ENCODE measurements at regions not wholly inside any gene's neighbourhood (a gene's known extent, or its start where the extent isn't known, plus 50 kb on each side); places are given as distances from the start of the nearest gene placed in this dataset.

DNA sequence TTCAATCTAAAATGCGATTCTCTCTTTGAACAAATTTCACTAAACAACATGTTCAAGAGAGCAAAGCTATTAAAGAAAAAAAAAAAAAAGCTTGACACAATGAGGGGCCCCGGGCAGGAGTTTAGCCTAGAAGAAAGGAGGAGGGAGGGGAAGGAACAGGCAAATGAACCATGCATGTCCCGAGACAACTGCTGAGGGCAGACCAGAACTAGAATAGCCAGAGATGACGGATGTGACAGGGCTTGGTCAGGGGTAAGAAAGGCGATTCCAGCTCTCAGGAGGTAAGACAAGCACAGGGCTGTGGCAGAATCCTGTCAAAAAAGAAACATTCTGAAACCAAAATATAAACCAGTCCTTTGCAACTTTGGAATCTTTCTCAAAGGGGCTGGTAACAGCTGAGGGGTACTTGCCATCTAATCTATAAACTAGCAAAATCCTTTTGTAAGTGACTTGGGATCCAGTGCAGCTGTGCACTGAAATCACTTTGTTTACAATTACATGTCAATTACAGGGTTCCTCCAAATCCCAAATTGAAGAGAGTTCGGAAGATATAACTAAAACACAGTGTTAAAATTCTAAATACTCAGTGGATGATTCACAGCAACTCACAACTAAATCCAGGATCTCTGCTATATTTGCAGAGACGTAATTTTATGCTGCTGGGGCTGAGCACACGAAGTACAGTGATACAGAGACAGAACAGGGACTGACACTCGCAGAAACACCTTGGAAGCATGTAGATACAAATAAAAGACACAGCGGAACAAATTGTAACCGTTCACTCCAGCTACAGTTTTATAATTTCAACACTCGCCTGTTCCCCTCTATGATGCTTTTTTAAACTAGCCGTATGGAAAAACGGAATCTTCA, 567.4 kb upstream of the ZFHX3 start:
- DNase-seq (ENCODE audit: low read depth), result no peak
- in situ Hi-C loops (cut with HindIII; ENCODE audit: low pct_unique_long_range_greater_than_20kb, low sequenced_read_pairs), result no loop called here

DNA sequence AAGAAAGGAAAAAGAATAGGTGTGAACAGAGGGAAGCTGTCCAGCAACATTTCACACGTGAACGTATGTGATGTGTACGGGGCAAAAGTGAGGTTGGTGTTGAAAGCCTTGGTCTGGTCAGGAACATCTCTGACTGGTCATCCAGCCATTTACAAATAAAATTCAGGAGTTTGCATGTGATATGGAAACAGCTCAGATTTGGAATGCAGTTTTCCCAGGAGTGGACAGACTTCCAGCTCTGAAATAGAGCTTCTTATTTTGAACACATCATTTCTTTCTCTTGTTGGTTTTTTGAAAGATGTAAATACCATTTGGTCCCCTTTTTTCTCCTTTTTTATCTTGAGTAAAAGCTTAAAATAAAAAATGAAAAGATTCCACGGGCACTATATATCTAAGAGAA, 566.2 kb upstream of the ZFHX3 start:
- in situ Hi-C loops (cut with HindIII; ENCODE audit: low pct_unique_long_range_greater_than_20kb, low sequenced_read_pairs), result no loop called here
- DNase-seq (ENCODE audit: low read depth), result no peak

DNA sequence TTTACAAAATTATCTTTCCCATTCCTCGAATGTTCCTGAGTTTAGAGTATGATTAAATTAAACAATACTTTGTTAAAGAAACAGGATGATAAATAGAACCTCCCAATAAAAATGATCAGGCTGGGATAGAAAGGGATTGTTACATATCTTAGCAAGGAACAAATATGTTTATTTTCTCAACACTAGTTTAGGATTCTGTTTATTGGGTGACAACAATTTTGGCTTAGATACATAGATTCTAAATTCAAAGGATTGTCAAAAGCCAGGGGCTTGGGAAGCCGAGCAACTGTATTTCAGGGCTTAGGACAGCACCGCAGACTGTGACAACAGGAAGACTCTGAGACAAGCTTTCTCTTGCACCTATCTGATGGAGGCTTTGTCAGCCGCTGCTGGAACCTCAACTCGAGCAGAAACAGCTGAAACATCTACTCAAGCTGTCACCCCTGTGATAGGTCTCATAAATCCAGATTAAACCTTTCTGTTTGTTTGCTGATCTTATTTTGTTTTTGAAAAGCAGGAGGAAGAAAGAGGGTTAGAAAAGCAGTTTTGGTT, 562.8 kb upstream of the ZFHX3 start:
- in situ Hi-C loops (cut with HindIII; ENCODE audit: low pct_unique_long_range_greater_than_20kb, low sequenced_read_pairs), result no loop called here
- no peak for DNase-seq (ENCODE audit: low read depth)

DNA sequence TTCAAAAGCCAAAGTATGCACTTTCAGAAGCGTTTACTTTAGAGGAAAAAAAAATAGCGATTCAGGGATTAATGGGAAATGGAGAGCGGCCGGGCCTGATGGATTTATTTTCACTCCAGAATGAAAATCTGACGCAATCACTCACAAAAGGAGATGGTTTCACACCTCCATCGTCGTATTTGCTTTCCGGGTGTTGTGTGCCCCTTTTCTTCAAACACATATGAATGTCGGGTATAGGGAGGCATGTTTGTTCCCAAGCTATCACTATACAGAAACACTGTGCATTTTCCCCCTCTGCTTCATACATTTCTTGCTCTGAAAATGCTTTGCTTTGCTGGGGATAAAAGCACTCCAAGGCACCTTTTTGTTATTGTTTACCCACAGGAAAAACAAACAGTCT, 562.2 kb upstream of the ZFHX3 start:
- in situ Hi-C loops (cut with HindIII; ENCODE audit: low pct_unique_long_range_greater_than_20kb, low sequenced_read_pairs), result no loop called here
- no peak for DNase-seq (ENCODE audit: low read depth)

DNA sequence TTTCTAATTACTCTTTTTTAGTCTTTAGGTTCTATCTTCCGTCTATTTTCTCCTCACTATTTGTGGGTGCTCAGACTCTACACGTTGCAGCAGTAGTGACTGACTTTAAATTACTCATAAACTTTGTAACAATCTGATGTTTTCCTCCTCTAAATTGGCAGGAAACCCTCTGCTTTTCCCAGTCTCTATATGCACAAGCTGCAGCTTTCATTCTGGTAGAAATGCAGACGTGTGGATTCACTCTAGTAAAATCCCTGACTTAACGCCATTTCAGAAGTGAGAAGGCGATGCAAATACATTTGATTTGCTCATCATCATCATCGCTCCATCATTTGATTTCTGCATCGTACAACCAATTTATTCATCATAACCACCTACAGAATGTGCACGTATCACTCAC, 561.0 kb upstream of the ZFHX3 start:
- in situ Hi-C loops (cut with HindIII; ENCODE audit: low pct_unique_long_range_greater_than_20kb, low sequenced_read_pairs), result no loop called here

DNA sequence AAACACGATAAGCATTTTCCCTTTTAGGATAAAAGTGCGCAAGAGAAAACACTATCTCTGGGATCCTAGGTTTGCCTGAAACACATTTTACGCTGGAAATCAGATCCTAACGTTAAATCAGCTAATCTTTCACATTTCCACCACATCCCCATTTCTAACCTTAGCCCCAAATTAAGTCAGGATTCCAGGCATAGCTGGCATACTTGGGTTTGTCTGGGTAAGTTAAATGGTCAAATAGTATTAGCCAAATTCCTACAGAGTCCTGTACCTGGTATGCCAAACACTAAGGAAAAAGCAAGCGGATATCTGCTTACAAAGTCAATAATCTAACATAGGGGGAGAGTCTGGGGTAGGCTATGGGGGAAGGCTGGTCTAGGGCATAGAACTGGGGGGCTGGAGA, 557.4 kb upstream of the ZFHX3 start:
- in situ Hi-C loops (cut with HindIII; ENCODE audit: low pct_unique_long_range_greater_than_20kb, low sequenced_read_pairs), result no loop called here
- DNase-seq (ENCODE audit: low read depth), result no peak

More for the DNA sequence above, 561.0 kb upstream of the ZFHX3 start:
- no peak for DNase-seq (ENCODE audit: low read depth)

DNA sequence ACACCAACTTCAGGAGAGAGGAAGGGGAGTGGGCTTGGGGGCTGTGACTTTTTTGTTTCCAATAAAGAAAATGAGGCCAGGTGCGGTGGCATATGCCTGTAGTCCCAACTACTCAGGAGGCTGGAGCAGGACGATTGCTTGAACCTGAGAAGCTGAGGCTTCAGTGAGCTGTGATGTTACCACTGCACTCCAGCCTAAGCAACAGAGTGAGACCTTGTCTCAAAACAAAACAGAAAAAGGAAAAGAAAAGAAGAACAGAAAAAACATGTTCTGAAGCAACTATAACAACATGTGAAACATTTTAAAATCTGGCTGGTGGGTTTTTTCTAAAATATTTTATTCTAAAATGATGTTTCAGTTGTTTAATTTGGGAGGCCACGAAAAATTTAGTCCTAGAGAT, 554.0 kb upstream of the ZFHX3 start:
- DNase-seq (ENCODE audit: low read depth), result no peak
- in situ Hi-C loops (cut with HindIII; ENCODE audit: low pct_unique_long_range_greater_than_20kb, low sequenced_read_pairs), result no loop called here

DNA sequence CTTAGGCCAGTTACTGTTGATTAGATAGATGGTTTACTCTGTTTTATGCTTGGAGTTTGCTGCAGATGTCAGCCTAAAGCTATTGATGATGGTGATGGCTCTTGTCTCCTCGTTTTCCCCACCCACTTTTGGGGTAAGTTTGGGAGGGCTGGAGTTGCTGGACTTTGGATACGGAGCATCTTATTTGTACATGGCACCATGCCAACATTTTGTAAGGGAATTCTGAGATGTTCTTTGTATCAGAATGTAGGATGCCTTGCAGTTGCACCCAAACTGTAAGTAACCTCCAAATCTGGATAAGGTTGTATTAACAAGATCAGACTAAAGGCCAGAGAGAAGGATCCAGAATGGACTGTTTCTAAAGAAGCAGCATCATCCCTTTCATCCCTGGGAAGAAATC, 551.9 kb upstream of the ZFHX3 start:
- no peak for DNase-seq (ENCODE audit: low read depth)
- in situ Hi-C loops (cut with HindIII; ENCODE audit: low pct_unique_long_range_greater_than_20kb, low sequenced_read_pairs), result no loop called here

DNA sequence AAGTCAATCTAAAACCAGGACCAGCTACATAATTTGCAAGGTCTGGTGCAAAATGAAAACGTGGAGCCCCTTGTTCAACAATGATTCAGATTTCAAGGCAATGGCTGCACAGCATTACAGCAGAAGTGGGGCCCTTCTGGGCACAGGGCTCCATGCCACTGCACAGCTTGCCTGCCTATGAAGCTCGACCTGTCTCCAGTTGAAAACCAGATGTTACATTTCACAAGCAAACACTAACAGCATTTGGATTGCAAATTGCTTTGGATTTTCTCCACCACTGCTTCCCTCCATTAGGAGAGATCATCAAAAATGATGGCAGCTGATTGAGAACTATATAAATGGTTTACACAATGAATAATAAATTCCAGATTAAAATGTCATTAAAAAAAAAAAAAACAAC, 551.4 kb upstream of the ZFHX3 start:
- in situ Hi-C loops (cut with HindIII; ENCODE audit: low pct_unique_long_range_greater_than_20kb, low sequenced_read_pairs), result no loop called here
- DNase-seq (ENCODE audit: low read depth), result no peak

DNA sequence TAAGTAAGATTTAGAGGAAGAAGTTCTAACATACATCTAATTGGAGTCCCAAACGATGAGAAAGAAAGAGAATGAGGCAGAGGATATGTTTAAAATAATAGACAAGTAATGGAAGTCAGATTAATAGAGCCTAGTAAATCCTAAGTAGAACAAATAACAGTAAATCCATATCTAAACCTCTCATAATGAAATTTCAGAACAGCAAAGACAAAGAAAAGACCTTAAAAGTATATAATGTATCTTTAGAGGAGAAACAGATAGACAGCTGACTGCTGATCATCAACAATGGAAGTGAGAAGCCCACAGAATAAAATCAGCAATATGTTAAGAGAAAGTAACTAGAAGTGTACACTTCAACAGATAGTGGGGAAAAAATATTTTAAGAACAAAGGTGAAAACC, 536.2 kb upstream of the ZFHX3 start:
- no peak for DNase-seq (ENCODE audit: low read depth)
- in situ Hi-C loops (cut with HindIII; ENCODE audit: low pct_unique_long_range_greater_than_20kb, low sequenced_read_pairs), result no loop called here

DNA sequence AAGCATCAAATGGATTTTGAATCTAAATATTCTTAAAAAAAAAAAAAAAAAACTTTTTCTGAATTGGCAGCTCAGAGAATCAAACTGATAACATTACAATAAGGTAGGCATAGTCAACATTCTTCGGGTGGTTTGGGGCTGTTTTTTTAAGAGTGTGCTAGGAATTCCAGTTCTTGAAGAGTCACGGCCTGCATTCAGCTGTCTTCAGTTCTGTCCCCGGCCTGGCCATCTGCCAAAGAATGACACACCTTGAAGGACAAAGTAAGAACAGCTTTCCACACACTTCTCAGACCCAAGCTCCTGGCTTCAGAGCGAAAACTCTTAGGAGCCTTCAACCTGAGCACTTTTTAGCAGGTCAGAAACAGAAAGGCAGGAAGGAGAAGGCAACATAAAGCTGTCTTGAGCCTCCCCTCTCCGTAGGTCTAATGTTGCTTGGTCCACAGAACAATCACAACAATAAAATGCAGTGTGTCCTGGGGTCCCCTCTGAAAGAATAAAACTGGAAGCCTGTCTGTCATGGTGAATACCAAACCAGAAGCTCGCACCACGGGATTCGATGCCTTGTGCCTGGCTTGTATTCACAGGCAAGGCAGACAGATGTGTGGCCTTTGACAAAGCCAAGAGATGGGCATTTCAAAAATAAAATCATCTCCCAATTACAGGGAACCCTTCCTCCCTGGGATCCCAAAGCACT, 524.4 kb upstream of the ZFHX3 start:
- peak; percentile 52 for DNase-seq (ENCODE audit: low read depth)
- in situ Hi-C loops (cut with HindIII; ENCODE audit: low pct_unique_long_range_greater_than_20kb, low sequenced_read_pairs), result no loop called here

DNA sequence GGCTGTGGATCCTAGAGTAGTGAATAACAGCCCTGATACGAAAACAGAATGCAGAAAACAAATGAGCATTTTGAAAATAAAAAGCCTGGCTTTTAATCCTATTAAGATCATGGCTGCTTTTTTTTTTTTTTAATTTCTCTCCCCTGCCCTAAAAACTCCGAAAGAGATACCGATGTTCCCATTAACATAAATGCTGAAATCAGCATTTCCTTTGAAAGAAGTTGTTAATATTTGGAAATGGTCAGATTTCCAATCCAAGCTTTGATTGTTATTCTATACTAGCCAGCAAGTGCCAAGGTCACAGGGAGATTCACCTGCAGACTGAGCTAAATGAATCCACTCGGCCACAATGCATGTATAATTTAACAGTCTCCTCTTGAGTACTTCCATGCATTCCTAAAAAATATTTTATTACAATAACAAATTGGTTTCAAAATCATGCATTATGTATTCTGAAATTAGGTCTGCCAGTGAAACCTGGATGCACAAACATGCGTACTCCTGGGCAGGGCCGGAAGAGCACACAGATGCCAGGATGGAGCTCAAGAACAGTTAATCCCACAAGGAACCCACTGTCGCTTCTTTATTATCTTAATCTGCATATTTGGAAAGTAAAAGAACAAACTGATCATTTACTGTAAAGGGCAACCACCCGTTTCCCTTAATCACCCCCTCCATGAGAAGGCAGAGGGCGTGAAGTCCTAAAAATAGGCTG, 521.5 kb upstream of the ZFHX3 start:
- in situ Hi-C loops (cut with HindIII; ENCODE audit: low pct_unique_long_range_greater_than_20kb, low sequenced_read_pairs), result no loop called here
- DNase-seq (ENCODE audit: low read depth), result no peak

DNA sequence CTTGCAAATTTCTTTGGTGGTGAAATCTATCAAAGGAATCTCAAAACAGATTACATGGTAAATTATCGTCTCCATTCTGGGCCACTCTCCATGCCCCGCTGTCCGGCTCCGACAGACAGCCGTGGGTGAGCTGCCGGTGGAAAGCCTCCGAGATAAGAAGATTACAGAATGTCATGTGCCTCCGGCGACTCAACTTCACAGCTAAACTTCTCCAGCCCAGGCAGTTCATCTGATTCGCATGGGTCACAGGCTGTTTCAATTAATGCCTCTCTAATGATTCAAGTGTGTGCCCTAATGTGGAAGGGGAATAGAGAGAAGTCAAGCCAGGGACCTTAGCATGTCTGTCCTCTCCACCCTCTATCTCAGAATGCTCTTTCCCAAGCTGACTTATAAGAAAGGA, 520.8 kb upstream of the ZFHX3 start:
- in situ Hi-C loops (cut with HindIII; ENCODE audit: low pct_unique_long_range_greater_than_20kb, low sequenced_read_pairs), result no loop called here
- DNase-seq (ENCODE audit: low read depth), result no peak

DNA sequence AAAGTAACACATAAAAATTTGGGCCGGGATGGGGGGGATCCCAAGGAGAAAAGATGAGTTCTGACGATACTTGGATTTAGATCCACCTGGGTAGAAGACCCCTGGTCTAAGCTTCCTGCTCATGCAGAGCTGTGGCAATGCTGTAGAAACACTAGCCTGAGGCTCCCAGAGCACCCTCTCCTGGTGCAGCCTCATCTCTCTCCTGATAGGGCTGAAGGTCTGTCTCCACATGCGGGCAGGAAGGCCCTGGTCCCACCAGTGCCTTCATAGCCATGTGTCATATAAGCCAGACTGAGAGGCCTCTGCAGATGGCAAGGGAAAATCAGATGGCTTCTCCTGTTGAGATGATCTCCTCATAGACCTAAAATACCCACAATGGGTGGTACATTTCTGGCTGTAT, 518.0 kb upstream of the ZFHX3 start:
- DNase-seq (ENCODE audit: low read depth), result no peak
- in situ Hi-C loops (cut with HindIII; ENCODE audit: low pct_unique_long_range_greater_than_20kb, low sequenced_read_pairs), result no loop called here

DNA sequence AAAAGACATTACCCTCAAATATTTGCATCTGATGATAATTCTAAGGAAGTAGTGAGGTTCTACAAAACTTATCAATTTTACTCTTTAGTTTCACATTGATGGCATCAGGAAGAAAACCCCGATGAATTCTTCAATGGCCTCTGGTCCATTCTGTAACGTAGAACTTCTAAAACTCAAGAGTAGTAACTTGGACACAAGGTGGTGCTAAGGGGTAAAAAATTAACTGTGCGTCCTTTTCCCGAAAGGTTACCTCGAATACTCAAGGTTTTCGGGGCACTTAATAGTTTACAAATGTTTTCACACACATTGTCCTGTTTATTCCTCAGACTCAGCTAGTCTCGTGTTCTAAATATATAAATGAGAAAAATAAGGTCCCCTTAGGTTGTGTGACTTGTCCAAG, 517.3 kb upstream of the ZFHX3 start:
- DNase-seq (ENCODE audit: low read depth), result no peak
- in situ Hi-C loops (cut with HindIII; ENCODE audit: low pct_unique_long_range_greater_than_20kb, low sequenced_read_pairs), result no loop called here

DNA sequence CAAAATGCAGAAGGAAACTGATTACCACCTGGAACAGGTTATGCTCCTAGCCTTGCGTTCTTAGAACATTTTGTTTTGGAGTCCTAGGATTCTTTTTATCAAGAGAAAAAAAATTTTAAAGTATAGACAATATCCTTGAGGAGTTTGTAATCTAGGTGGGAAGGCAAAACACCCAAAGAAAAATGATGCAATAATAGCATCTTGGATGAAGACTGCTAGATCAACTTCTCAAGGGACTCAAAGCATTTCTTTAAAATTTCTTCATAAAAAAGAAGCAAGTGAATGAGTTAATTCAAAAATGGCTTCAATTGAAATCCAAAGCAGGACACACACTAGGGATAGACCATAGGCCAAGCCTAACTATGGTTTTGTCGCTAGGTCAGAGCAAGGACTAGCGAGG, 515.8 kb upstream of the ZFHX3 start:
- in situ Hi-C loops (cut with HindIII; ENCODE audit: low pct_unique_long_range_greater_than_20kb, low sequenced_read_pairs), result no loop called here

DNA sequence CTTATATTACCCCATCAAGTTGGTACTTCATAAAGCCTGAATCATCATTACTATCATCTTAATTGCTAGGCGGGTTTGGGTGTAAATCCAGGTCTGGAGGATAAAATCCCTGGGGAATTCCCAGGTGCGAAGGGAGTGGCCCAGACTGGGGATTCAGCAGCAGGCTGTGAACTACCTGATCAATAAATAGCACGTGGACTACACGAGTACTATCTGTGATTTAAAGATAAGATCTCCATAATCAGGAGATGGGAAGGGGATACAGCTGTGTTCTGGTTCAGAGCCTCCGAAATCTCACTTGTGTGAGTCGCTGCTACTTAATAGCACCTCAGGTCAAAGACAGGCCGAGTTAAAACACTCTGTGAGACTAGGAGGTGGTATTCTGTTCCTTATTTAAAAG, 512.6 kb upstream of the ZFHX3 start:
- in situ Hi-C loops (cut with HindIII; ENCODE audit: low pct_unique_long_range_greater_than_20kb, low sequenced_read_pairs), result no loop called here
- no peak for DNase-seq (ENCODE audit: low read depth)

More for the DNA sequence above, 515.8 kb upstream of the ZFHX3 start:
- no peak for DNase-seq (ENCODE audit: low read depth)

DNA sequence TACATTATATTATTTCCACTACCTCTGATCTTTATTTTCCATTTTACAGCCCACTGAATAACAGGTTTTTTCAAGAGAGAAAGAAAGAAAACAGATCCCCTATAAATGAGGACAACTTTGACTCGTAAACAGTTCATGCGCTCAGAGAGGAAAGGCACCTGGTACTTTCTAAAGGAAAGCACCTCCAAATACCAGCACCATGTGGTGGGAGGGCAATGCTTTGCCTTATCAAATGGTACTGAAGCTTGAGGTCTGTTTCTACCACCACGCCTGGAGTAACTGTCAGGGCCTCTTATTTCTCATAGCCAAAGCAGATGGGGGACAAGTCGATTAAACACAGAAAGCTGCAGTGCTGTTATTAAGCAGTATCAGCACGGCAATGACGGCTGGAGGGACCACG, 510.3 kb upstream of the ZFHX3 start:
- no peak for DNase-seq (ENCODE audit: low read depth)
- in situ Hi-C loops (cut with HindIII; ENCODE audit: low pct_unique_long_range_greater_than_20kb, low sequenced_read_pairs), result no loop called here
